WTC11 (cell line): ENCODE measurements at regions not wholly inside any gene's neighbourhood (a gene's known extent, or its start where the extent isn't known, plus 50 kb on each side); places are given as distances from the start of the nearest gene placed in this dataset.

ENCODE experiments used
- NR2C2 ChIP-seq: sonication (generic); formaldehyde crosslinking; IDR thresholded peaks from 2 replicates; pipeline ENCODE4 v1.8.0; 2022; ENCODE audit warnings: mild to moderate bottlenecking, missing genetic modification reagents
- SMAD4 ChIP-seq: sonication (generic); formaldehyde crosslinking; IDR thresholded peaks from 2 replicates; pipeline ENCODE4 v1.8.0; 2022; ENCODE audit warnings: mild to moderate bottlenecking, missing genetic modification reagents
- ZNF121 ChIP-seq: sonication (generic); formaldehyde crosslinking; IDR thresholded peaks from 2 replicates; pipeline ENCODE4 v1.8.0; 2023; ENCODE audit warnings: missing genetic modification reagents
- TF ChIP-seq, protein P1 (sequence below): fragments of 200-600 bp; IDR thresholded peaks from 2 replicates; pipeline ENCODE4 v1.8.0; 2022; ENCODE audit warnings: antibody characterized with exemption
- TF ChIP-seq, protein P2 (sequence below): sonication (generic); formaldehyde crosslinking; IDR thresholded peaks from 2 replicates; pipeline ENCODE4 v1.8.0; 2022; ENCODE audit warnings: mild to moderate bottlenecking, missing genetic modification reagents
- TF ChIP-seq, protein P3 (sequence below): fragments of 250-450 bp; sonication (Bioruptor Pico); IDR thresholded peaks from 2 replicates; pipeline ENCODE4 v2.1.2; 2022; ENCODE audit warnings: mild to moderate bottlenecking, moderate library complexity
- TF ChIP-seq, protein P4 (sequence below): sonication (generic); formaldehyde crosslinking; conservative IDR thresholded peaks from 2 replicates; pipeline ENCODE4 v1.8.1; 2022; ENCODE audit warnings: mild to moderate bottlenecking, missing genetic modification reagents
- TF ChIP-seq, protein P5 (sequence below): fragments of 250-450 bp; sonication (Bioruptor Pico); IDR thresholded peaks from 2 replicates; pipeline ENCODE4 v1.9.0; 2021; ENCODE audit warnings: moderate library complexity, mild to moderate bottlenecking, inconsistent platforms, borderline replicate concordance

DNA sequence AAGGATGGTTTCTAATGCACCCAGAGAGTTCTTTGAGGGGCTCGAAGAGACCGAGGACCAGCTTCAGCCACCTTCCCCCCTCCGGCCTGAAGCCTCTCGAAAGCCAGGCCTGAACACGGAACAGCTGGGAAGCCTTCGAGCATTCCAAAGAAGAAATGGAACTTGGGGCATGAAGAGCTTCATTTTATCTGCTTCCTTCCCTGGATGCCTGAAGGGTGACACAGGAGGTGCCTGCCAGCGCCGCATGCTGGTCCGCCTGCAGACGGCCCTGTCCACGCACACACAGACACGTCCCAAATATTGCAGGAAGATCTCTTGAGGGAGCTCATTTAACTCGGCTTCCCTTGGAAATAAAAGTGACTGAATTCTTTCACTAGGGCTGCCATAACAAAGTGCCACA is 73.7 kb downstream of the TOMM20 start:
- TF ChIP-seq, protein P1, sequence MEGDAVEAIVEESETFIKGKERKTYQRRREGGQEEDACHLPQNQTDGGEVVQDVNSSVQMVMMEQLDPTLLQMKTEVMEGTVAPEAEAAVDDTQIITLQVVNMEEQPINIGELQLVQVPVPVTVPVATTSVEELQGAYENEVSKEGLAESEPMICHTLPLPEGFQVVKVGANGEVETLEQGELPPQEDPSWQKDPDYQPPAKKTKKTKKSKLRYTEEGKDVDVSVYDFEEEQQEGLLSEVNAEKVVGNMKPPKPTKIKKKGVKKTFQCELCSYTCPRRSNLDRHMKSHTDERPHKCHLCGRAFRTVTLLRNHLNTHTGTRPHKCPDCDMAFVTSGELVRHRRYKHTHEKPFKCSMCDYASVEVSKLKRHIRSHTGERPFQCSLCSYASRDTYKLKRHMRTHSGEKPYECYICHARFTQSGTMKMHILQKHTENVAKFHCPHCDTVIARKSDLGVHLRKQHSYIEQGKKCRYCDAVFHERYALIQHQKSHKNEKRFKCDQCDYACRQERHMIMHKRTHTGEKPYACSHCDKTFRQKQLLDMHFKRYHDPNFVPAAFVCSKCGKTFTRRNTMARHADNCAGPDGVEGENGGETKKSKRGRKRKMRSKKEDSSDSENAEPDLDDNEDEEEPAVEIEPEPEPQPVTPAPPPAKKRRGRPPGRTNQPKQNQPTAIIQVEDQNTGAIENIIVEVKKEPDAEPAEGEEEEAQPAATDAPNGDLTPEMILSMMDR, result no peak
- no peak for TF ChIP-seq SMAD4 (CRISPR knock-in tag)
- TF ChIP-seq, protein P2, sequence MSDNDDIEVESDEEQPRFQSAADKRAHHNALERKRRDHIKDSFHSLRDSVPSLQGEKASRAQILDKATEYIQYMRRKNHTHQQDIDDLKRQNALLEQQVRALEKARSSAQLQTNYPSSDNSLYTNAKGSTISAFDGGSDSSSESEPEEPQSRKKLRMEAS (CRISPR knock-in tag), result no peak
- TF ChIP-seq, protein P3, sequence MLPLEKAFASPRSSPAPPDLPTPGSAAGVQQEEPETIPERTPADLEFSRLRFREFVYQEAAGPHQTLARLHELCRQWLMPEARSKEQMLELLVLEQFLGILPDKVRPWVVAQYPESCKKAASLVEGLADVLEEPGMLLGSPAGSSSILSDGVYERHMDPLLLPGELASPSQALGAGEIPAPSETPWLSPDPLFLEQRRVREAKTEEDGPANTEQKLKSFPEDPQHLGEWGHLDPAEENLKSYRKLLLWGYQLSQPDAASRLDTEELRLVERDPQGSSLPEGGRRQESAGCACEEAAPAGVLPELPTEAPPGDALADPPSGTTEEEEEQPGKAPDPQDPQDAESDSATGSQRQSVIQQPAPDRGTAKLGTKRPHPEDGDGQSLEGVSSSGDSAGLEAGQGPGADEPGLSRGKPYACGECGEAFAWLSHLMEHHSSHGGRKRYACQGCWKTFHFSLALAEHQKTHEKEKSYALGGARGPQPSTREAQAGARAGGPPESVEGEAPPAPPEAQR (CRISPR knock-in tag), result no peak
- TF ChIP-seq, protein P4, sequence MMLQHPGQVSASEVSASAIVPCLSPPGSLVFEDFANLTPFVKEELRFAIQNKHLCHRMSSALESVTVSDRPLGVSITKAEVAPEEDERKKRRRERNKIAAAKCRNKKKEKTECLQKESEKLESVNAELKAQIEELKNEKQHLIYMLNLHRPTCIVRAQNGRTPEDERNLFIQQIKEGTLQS (CRISPR knock-in tag), result no peak
- TF ChIP-seq ZNF121 (CRISPR knock-in tag), result no peak
- no peak for TF ChIP-seq NR2C2
- TF ChIP-seq, protein P5, sequence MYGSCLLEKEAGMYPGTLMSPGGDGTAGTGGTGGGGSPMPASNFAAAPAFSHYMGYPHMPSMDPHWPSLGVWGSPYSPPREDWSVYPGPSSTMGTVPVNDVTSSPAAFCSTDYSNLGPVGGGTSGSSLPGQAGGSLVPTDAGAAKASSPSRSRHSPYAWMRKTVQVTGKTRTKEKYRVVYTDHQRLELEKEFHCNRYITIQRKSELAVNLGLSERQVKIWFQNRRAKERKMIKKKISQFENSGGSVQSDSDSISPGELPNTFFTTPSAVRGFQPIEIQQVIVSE (CRISPR knock-in tag), result no peak
